GM18507 (cell line): ENCODE measurements at regions not wholly inside any gene's neighbourhood (a gene's known extent, or its start where the extent isn't known, plus 50 kb on each side); places are given as distances from the start of the nearest gene placed in this dataset.

Experiments used
- DNase-seq: peaks from one replicate; pipeline ENCODE4 v3.0.0; 2011; ENCODE audit warnings: low read depth; ENCODE audit not compliant: insufficient read length; ENCODE audit errors: extremely low spot score
- FAIRE-seq: peaks from 2 replicates; lab custom pipeline; 2011; peaks lifted over from hg19 to GRCh38; lab: Jason Lieb, UNC

DNA sequence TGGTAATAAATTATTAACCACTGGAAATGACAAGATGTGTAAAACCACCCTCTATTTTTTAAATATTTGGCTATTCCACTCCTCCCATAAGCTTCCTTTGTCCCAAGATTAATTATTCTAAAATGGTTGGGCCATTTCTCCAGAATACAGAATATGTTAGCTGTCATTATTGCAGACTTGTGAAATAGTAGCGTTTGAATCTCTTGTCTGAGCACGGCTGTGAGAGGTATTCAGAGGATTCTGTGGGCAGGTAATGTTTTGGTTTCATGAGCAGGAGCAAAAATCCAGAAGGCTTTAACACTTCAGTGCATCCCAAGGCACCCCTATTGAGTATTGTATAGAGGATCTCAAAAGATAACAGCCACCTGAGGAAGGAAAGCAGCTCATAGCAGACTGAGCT lies 256.0 kb downstream of the UQCRFS1 start:
- no peak for FAIRE-seq
- no peak for DNase-seq

DNA sequence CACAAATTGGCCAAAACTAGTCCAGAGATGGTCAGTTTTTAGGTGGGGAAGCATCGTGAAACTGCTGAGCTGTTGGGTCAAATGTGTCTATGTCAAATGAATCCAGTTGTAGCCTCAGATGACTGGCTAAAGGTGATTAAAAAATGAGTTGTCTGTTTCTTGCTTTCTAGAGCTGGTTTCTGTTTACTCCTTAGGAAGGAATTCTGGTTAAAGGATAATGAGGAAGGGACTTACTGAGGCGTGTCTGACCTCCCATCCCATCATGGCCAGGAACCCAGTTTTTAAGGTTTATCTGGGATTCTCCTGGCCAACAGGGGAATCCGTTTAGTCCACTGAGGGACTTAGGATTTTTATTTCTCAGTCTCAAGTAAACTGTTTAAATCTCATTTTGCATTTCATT lies 256.5 kb downstream of the UQCRFS1 start:
- no peak for FAIRE-seq
- no peak for DNase-seq

DNA sequence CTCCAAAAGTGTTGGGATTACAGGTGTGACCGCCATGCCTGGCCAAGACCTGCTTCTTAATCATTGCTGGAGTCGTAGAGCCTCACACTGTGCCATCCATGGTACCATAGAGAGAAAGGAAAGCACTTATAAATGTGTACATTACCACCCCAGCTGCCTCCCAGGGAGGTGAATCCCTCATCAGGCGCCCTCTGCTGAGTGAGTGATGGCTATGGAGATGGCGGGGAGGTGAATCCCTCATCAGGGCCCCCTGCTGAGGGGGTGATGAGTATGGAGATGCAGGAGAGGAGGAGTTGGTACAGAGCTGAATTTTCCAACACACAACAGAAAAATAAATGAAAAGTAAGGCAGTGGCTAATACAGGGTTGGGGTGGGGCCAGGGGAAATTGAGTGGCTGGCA lies 263.4 kb downstream of the UQCRFS1 start:
- DNase-seq (no peak), FAIRE-seq (no peak)

DNA sequence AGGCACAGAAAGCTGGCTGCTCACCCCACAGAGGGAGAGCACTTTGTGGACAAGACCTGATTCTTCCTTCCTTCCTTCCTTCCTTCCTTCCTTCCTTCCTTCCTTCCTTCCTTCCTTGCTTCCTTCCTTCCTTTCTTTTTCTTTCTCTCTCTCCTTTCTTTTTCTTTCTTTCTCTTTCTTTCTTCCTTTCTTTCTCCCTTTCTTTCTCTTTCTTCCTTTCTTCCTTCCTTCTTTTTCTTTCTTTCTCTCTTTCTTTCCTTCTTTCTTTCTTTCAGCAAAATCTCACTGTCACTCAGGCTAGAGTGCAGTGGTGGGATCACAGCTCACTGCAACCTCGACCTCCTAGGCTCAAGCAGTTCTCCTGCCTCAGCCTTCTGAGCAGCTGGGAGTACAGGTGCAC lies 263.9 kb downstream of the UQCRFS1 start:
- no peak for DNase-seq
- no peak for FAIRE-seq

DNA sequence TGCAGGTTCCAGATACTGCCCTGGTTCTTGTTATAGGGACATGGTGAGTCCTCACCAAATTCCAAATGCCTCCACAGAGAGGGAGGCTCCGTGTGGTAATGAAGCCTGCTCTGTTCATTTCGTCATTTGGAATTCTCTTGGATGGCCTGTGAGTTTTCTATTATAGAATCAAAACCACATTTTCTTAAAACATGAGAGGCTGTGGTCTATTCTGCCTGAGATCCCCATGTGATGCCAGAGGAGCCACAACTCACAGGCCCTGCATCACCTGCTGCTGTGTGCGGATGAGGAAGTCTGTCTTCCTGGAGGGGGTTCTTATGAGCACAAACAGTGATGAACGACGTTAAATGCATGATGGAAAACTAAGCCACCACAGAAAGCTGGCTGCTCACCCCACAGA lies 264.4 kb downstream of the UQCRFS1 start:
- FAIRE-seq: no peak
- no peak for DNase-seq

DNA sequence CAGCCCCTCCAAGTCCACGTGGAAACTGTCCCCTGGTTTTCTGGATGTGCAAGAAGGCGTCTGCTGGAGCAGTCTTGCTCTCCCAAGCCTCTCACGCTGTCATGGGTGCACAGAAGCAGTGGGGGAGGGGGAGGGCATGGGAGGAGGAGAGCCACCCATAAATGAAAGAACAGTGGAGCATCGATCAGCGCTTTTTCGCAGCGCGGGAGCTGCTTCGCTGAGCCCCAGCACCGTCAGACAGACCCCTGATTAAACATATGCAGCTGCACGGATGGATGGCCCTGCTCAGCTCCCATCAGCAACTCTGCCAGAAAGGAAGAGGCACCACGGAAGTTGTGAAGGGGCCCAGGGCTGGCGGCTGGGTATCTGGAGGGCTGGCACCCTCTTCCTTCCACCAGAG lies 264.9 kb downstream of the UQCRFS1 start:
- FAIRE-seq: no peak
- DNase-seq: no peak

DNA sequence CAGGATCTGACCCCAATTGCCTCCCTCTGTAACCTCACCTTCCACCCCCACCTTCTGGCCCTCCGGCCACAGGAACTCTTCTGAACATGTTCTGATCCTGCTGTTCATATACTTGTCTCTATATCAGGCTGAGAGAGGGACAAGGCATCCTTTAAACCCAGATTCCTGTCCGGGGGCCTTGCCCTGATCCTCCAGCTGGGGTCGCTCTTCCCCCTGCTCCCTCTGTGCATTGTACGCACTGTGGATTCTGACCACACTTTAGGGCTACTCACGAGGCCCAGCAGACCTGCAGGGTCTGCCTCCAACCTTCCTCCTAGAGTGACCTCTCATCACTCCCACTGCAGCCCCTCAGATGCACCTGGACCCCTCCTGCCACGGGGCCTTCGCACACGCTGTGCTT lies 269.3 kb downstream of the UQCRFS1 start:
- DNase-seq: no peak
- FAIRE-seq: no peak

DNA sequence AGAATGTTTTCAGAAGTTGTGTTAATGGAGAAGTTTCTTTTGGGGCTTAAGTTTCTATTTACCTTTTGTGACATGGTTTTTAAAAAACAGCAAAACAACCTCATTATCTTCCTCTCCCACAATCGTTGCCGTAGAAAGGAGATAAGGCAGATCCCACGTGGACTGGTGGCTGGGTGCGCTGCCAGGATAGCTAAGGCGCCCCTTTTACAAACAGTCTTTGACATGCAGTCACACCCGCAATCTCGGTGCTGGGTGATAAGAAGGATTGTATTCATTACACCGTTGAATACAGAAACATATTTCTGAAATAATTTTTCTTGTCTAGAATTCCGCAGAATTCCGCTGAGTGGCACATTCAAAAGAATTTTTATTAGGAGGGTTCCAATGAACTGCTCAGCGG lies 271.1 kb downstream of the UQCRFS1 start:
- no peak for FAIRE-seq
- DNase-seq: no peak

DNA sequence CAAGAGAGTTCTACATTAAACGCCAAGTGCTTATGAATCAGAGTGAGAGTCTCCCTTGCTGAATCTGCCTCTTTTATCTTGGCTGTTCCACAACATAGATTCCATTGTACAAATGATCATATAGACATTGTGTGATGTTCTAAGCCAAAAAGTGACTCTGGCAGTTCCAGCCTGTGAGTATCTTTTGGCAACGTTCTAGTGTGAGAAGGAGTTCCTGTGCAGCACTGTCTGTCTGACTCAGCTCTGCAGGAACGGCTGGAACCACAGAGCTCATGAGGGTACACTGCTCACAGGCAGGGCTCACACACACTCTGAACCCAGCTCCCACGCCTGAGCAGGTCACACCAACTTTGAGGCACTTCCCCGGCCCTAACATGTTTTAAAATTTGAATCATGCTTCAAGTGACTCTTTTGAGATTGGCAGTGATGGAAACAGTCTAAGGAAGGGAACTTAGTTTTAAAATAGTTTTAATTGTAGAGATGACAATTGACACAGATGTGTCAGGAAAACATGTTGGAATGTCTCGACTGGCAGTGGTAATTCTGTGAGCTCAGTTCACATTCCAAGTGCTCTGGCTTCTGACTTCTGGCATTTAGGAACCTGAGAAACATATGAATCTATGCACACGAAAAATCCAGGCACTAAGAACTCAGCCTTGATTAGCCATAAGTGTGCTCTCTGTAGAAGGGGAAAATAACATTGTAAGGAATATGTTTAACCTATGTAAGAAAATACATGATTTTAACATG lies 272.0 kb downstream of the UQCRFS1 start:
- FAIRE-seq (no peak), DNase-seq (no peak)

DNA sequence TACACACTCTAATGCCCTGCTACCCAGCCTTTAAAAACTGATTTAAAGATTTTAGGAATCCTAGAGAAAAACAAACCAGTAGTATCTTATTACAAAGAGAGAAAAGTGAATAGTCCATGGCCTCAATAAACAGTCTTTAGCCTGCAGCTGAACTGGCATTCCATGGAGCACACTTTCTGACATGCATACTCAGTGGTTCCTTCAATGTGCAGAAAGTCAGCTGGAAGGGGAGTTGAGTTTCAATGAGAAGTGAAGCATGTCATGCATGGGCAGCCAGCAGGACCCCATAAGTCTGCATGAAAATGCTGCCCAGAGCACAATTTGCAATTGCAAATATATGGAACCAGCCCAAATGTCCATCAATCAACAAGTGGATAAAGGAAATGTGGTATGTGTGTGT lies 273.7 kb downstream of the UQCRFS1 start:
- FAIRE-seq: no peak
- DNase-seq: no peak

DNA sequence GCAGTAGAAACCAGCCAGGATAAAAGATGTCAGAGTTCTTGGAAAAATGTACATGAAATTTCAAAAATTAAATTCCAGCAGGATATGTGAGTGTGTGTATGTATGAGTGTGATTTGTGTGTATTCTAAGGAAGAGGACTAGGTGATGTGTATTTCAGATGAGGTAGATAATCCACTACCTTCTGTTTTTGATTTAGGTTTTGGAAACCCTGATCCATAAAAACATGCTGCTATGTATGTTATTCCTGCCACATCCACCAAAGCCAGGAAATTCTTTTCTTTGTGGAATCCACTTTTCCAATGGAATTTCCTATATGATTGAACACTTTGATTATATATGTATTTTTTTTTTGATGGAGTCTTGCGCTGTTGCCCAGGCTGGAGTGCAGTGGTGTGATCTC lies 276.9 kb downstream of the UQCRFS1 start:
- no peak for DNase-seq
- no peak for FAIRE-seq

DNA sequence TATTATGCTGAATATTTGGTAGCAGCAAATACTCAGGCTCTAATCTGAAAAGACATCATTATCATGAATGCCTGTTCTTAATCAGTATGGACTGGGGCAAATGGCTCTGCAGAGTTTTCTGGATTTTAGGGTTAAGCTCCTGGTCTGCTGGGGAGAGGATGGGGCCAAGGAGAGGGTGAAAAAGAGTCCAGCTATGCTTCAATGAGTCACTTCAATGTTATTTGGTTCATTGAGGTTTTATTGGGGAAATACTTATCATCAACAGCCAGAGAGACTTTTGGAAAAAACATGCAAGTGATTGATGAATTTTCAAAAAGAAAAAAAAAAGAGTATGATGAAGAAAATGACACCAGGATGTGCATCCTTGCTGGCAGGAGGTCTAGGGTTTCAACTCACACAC lies 278.3 kb downstream of the UQCRFS1 start:
- DNase-seq (no peak), FAIRE-seq (no peak)

DNA sequence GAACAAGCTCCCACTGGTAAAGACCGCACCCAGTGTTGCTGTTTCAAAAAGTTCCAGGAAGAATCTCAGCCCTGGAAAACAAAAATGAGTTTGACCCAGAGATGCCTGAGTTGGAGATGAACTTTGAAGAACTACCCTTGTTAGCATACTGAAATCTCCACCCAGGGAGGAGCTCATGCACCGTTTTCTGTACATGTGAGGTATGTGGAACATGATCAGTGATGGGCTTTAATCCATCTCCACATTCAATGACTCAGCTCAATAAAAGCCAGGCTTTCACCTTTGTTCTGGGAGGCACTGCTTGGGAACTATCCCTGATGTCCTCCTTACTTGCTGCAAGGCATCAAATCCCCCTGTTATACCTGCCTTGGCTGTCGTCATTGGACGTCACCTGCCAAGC lies 279.9 kb downstream of the UQCRFS1 start:
- FAIRE-seq (no peak), DNase-seq (no peak)

DNA sequence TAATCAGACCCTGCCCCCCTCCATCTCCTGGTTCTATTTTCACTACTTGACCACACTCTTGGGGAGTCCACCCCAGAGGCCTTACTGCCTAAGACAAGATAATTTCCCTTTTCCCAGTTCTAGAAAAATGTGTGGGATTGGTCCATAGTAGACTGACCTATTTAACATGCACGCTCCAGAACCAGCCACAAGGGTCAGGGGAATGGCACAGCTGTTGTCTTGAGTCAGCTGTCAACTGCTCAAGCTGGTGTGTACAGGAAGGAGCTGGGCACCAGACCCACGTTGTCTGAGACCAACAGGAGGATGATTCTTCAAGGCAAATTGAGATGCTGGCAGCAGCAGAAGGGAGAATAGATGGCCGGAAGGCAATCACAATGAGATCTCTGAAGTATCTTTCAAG lies 280.5 kb downstream of the UQCRFS1 start:
- DNase-seq (no peak), FAIRE-seq (no peak)

DNA sequence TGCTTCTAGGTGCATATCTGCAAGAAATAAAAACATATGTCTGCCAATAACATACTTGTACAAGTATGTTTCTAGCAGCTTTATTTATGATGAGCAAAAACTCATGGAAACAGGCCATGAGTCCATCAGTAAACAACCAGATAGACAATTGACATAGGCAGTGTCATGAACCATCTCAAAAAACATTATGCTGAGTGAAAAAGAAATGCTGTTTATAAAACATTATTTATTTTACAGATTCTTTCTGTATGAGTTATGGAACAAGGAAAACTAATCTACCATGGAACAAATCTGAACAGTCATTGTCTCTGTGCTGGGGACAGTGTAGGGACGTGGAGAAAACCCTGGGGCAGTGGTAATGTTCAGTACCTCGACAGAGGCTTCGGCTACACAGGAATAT lies 283.9 kb downstream of the UQCRFS1 start:
- FAIRE-seq: no peak
- no peak for DNase-seq

DNA sequence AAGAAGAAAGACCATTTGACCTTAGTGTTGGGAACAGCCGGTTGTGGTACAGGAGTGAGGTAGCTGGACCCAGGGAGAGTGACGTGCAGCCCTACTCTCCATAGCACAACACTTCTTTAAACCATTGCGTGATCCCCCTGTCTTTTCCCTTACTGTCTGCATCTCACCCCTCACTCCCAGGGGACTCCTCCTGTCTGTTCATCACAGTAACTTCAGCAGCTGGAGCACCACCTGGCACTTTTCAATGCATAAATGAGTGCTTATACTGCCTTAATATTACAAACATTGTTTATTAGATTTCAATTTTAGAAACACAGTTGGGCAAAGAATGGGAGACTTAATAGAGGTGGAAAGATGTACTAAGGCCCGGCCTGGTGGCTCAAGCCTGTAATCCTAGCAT lies 285.5 kb downstream of the UQCRFS1 start:
- no peak for DNase-seq
- FAIRE-seq: no peak

DNA sequence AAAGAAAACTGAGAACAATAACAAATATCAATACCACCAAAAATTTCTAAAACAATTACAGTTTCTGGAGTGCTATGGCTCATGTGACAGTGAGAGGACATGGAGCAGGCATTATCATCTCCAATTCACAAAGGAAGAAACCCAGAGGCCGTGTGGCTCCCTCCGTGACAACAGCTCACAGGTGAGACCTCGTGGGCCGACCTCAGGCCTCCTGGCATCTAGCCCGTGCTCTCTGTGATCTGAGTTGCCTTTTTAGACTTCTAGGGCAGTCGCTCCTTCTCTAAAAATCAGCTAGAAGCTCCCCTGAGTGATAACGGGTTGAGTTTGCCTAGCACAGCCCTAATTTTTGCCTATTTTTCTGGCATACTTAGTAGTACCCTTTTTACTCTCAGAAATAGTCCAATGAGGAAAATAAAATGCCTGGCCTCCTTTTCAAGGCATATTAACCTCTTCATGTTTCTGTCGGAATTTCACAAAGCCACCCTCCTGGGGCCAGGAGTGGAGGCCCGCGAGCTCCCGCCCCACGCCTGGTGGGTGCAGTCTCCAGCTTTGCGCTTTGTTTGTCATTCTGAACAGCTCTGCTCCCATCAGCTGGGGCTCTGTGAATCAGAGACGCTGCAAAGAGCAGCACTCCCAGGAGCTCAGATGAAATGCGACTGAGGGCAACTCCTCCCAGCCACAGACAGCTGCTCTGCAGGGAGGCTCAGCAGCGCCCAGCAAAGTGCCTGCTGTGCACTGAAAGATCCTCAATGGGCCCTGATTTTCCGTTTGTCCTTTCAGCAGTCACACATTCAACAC lies 292.5 kb downstream of the UQCRFS1 start:
- no peak for FAIRE-seq
- DNase-seq: no peak

DNA sequence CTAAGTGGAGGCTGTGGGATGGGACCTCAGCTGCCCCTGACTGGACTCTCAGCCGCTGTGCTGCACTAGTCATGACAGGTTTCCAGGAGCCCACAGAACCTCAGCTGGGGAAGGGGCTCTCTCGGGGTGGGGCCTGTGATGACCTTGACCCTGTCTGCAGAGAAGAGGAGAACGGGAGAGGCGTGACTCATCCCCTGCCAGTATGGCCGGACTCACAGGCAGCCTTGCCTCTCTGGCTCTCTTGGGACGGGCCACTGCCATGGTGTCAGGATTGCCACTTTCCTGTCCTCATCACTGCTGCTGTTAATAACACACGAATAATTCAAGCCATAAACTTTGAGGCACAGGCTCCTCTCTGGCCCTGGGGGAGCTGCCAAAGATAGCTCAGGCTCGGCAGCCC lies 295.3 kb downstream of the UQCRFS1 start:
- FAIRE-seq (no peak), DNase-seq (no peak)

DNA sequence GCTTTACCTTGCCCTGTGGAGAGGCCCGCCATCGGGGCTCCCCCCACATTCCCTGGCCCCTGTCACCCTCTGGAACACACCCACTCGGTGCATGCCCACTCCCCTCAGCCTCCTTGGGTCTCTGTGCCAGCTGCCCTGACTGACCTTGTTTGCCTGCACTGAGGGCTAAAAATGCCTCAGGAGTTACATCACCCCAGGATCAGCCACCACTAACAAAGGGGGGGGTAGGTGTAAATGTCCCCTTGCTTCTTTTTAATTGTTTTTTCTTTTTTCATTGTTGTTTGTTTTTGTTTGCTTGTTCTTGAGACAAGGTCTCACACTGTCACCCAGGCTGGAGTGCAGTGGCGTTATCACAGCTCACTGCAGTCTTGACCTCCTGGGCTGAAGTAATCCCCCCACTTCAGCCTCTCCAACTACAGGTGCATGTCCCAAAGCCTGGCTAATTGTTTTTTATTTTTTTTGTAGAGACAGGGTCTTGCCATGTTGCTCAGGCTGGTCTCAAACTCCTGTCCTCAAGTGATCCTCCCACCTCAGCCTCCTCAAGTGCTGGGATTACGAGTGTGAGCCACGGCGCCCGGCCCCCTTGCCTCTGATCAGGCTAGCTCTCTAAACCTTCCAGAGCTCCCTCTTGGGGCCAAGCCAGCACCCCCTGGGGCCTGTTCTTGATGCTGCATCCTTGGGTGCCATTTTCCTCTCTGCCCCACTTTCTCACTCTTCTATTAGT lies 297.1 kb downstream of the UQCRFS1 start:
- no peak for FAIRE-seq
- DNase-seq: no peak

DNA sequence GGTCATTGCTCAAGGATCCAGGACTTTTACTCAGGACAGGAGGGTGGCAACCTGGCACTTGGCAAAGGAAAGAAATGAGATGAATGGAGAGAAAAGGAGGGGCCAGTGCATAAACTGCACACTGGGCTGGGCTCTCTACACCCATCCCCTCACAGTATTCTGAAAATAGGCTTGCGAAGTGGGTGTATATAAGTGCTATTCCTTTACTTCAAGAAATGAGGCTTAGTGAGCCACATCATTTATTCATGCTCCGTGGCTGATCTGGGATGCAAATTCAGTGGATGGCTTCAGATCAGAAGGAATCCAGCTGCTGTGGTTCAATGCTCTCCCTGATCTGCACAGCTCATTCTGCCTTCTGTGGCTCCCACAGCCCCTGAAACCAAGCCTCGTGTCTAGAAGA lies 297.7 kb downstream of the UQCRFS1 start:
- no peak for DNase-seq
- no peak for FAIRE-seq

DNA sequence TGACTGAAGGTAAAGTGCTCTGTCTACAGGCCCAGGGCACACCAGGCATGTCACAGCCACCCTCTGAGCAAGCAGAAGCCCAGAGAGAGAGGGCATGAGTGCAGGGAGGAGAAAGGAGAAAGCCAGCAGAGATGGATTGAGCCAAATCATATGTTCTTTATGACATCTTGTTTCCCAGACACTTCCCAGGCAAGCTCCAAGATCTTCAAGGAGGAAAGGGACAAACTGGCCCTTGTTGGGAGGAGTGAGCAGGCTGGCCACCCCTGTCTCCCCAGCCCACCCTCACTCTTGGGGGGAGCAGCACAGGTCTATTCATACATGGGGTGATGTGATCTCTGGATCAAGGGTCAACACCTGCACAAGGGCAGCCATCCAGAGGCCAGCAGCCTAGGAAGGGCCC lies 298.8 kb downstream of the UQCRFS1 start:
- no peak for DNase-seq
- FAIRE-seq: no peak
